Type B pancreatic cell (in vitro differentiated cells): ENCODE measurements at regions not wholly inside any gene's neighbourhood (a gene's known extent, or its start where the extent isn't known, plus 50 kb on each side); places are given as distances from the start of the nearest gene placed in this dataset.

Experiments
- DNase-seq: peaks from one replicate; pipeline ENCODE4 v3.0.0; 2021; ENCODE audit warnings: mixed read lengths; ENCODE audit not compliant: unreplicated experiment; ENCODE audit errors: extremely low spot score
- H3K27ac Mint-ChIP-seq: 2 replicates; pipeline ENCODE4 v1.8.0; 2021; ENCODE audit warnings: mild to moderate bottlenecking, mixed read lengths
- H3K27me3 Mint-ChIP-seq: 2 replicates; pipeline ENCODE4 v1.8.0; 2021; ENCODE audit warnings: mixed read lengths
- H3K36me3 Mint-ChIP-seq: 2 replicates; pipeline ENCODE4 v1.8.0; 2021; ENCODE audit warnings: mixed read lengths
- H3K4me1 Mint-ChIP-seq: one replicate; pipeline ENCODE4 v1.8.0; 2021; ENCODE audit warnings: mixed read lengths; ENCODE audit not compliant: unreplicated experiment
- H3K4me3 Mint-ChIP-seq: 2 replicates; pipeline ENCODE4 v1.8.0; 2021; ENCODE audit warnings: mild to moderate bottlenecking, mixed read lengths
- H3K9me3 Mint-ChIP-seq: 2 replicates; pipeline ENCODE4 v1.8.0; 2021; ENCODE audit warnings: mixed read lengths
- TF ChIP-seq, protein P1 (sequence below): fragments of 200-600 bp; sonication (generic); conservative IDR thresholded peaks from 2 replicates; pipeline ENCODE4 v1.5.0; 2021; ENCODE audit warnings: antibody characterized with exemption, mild to moderate bottlenecking

DNA sequence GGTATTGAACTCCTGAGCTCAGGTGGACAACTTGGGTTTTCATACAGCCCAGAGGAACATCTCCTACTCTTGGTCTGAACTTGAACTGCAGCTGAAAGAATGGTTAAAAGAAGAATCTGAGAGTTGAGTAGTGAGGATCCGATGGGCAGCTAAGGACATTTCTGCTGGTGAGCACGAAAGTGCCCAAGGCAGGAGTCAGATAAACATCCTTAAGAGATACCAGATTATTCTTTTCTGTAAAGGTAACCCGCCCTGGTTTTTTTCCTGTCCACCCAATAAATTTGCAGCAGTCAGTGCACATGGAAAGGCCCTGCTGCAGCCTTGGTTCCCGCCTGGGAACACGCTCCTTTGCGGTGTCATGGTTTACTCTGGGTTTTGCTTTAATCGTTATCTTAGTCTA is 78.4 kb upstream of the ARHGEF7 start:
- Mint-ChIP-seq H3K27ac (no peak overlapping the region), H3K9me3 (no peaks in the 10 kb centered on the region), H3K36me3 (no peaks in the 10 kb centered on the region), H3K27me3 (peaks cover 24% of the 10 kb centered on the region), H3K4me1 (peaks cover 5% of the 10 kb centered on the region), H3K4me3 (no peak overlapping the region)
- DNase-seq, result no peak
- TF ChIP-seq, protein P1, sequence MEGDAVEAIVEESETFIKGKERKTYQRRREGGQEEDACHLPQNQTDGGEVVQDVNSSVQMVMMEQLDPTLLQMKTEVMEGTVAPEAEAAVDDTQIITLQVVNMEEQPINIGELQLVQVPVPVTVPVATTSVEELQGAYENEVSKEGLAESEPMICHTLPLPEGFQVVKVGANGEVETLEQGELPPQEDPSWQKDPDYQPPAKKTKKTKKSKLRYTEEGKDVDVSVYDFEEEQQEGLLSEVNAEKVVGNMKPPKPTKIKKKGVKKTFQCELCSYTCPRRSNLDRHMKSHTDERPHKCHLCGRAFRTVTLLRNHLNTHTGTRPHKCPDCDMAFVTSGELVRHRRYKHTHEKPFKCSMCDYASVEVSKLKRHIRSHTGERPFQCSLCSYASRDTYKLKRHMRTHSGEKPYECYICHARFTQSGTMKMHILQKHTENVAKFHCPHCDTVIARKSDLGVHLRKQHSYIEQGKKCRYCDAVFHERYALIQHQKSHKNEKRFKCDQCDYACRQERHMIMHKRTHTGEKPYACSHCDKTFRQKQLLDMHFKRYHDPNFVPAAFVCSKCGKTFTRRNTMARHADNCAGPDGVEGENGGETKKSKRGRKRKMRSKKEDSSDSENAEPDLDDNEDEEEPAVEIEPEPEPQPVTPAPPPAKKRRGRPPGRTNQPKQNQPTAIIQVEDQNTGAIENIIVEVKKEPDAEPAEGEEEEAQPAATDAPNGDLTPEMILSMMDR, result no peak

DNA sequence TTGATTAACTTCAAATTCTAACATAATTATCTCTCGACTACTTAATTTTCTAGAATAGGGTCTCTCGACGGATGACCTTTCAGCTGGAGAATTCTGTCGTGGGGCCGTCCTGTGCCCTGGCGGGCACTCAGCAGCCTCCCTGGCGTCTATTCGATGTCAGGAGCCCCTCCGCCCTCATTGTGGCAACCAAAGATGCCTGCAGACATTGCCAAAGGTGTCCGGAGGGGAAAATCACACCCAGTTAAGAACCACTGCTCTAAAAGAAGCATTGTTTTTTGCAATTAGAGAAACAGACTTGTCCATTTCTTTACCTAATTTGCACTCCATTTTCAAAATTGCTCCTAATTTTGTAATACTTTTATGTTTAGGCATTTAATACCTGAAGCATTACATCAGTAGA is 79.2 kb upstream of the ARHGEF7 start:
- peaks cover 23% of the 10 kb centered on the region for H3K27me3 Mint-ChIP-seq
- no peak overlapping the region for H3K4me3 Mint-ChIP-seq
- no peaks in the 10 kb centered on the region for H3K9me3 Mint-ChIP-seq
- TF ChIP-seq, protein P1, result no peak
- H3K27ac Mint-ChIP-seq, result peak overlapping the region; percentile 24
- no peaks in the 10 kb centered on the region for H3K36me3 Mint-ChIP-seq
- peaks cover 5% of the 10 kb centered on the region for H3K4me1 Mint-ChIP-seq
- no peak for DNase-seq

DNA sequence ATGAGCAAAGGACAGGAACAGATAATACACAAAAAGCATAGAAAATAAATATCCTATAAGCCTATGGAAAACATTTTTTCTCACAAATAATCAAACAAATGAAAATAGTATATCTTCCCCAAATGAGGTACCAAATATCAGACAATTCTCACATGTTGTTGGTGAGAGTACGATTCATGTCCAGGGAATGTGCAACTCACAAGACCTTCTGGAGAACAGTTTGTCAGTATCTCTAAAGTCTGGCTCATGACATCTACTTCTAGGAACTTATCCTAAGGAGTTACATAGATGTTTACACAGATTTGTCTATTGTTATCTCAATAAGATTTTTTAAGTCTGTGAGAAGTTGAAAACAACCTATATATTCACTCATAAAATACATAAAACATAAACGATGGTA is 80.3 kb upstream of the ARHGEF7 start:
- no peak overlapping the region for H3K27ac Mint-ChIP-seq
- H3K36me3 Mint-ChIP-seq, result no peaks in the 10 kb centered on the region
- DNase-seq, result no peak
- H3K4me3 Mint-ChIP-seq, result no peak overlapping the region
- TF ChIP-seq, protein P1, result no peak
- peaks cover 5% of the 10 kb centered on the region for H3K4me1 Mint-ChIP-seq
- peaks cover 28% of the 10 kb centered on the region for H3K27me3 Mint-ChIP-seq
- no peaks in the 10 kb centered on the region for H3K9me3 Mint-ChIP-seq

DNA sequence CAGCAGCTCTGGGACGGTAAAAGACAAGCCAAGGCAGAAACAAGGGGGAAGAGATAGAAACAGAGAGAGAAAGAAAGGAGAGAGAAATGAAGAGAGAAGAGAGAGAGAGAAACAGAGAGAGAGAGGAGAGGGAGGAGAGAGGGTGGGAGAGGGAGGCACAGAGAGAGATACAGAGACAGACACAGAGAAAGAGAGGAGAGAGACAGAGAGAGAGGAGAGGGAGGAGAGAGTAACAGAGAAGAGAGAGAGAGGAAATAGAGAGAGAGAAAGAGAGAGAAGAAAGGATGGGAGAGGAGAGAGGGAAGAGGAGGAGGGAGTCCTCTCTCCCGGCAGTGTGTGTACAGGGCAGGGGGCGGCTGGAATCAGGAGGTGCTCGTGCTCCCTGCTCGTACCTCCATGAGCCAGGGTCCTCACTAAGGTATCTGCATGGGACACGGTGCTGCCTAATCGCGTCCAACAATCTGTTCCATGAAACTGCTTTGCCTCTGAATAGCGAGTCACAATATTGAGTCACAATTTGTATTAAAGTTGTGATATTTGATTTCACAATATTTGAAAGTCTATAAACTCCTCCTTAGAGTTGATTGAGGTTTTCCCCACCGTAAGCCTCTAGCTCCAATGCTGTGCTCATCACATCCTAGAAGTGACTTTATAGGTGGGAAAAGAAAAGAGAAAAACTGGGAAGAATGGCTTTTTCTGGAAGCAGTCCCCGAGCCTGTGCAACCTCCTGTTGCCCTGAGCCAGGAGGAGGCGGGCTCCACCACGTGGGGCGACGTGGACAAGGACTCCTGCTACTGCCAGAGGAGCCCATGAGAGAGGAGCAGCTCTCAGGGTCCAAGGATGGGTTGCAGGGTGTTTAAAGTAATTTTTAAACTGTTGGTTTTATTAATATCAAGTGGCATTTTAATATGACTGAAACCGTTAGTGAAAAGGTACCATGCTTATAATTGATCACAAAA is 81.7 kb upstream of the ARHGEF7 start:
- peaks cover 5% of the 10 kb centered on the region for H3K4me1 Mint-ChIP-seq
- H3K36me3 Mint-ChIP-seq, result no peaks in the 10 kb centered on the region
- no peak for DNase-seq
- H3K4me3 Mint-ChIP-seq, result no peak overlapping the region
- no peaks in the 10 kb centered on the region for H3K9me3 Mint-ChIP-seq
- H3K27me3 Mint-ChIP-seq, result peaks cover 28% of the 10 kb centered on the region
- TF ChIP-seq, protein P1, result no peak
- H3K27ac Mint-ChIP-seq, result no peak overlapping the region

DNA sequence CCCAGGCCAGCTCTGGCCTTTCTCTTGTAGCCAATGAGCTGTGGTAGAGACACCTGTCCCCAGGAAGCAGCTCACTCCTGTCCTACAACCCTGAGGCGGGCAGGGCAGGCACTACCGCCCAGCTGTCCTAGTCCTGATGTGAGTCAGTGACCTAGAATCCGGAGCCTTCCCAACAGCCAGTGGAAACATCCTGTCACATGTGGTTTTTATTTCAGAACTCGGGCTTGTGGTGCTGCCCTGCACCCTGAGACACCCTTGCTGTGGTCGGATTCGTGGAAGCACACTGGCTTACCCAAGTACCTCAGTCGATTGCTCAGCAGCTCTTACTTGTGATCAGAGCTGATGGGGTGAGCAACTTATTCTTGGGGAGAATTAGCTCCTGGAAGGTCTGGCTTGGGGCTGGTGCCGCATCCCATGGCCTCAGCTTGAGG is 83.6 kb upstream of the ARHGEF7 start:
- H3K4me1 Mint-ChIP-seq, result peaks cover 17% of the 10 kb centered on the region
- H3K27me3 Mint-ChIP-seq, result peaks cover 23% of the 10 kb centered on the region
- no peak for DNase-seq
- H3K27ac Mint-ChIP-seq, result no peak overlapping the region
- H3K36me3 Mint-ChIP-seq, result no peaks in the 10 kb centered on the region
- no peaks in the 10 kb centered on the region for H3K9me3 Mint-ChIP-seq
- TF ChIP-seq, protein P1, result no peak
- no peak overlapping the region for H3K4me3 Mint-ChIP-seq
